ENCODE measurements at regions not wholly inside any gene's neighbourhood (a gene's known extent, or its start where the extent isn't known, plus 50 kb on each side); places are given as distances from the start of the nearest gene placed in this dataset.

DNA sequence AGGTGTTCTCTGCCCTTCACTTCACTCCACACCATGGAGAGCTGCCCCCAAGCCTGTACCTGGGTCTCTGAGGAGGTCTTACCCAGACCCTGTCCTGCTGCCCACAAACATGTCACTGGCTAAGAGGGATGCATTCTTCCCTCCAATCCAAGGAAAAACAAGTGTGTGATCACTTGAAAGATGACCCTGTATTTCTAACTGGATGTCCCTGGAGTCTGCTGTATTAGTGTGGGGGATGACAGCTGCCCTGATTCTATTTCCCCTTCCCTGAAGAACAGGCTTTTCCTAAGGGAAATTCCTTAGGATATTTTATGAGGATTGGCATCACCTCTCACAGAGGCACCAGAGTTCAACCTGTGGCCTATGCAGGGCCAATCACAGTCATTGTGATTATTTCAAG is 55.0 kb upstream of the GATA2 start:
- no peak overlapping the region for H3K4me3 ChIP-seq (ENCODE audit: low read depth in 1 of 2, low read length in 2 of 2)
- H3K9ac ChIP-seq (ENCODE audit: low read depth, low read length) = no peak overlapping the region
- H3K4me2 ChIP-seq (ENCODE audit: insufficient read depth, low read length) = no peak overlapping the region
- ATAC-seq (ENCODE audit: insufficient read depth, low read depth) (no peak), DNase-seq (no peak)
- no peaks in the 10 kb centered on the region for H4K20me1 ChIP-seq (ENCODE audit: insufficient read depth, low read length)
- H3K27me3 ChIP-seq (ENCODE audit: insufficient read depth, low read length, poor library complexity) = no peaks in the 10 kb centered on the region
- no peak overlapping the region for H3K27ac ChIP-seq (ENCODE audit: low read length)
- no peak overlapping the region for H2AFZ ChIP-seq (ENCODE audit: low read depth, low read length)
- no peaks in the 10 kb centered on the region for H3K9me3 ChIP-seq (ENCODE audit: insufficient read depth, low read length, severe bottlenecking)
- H3K79me2 ChIP-seq (ENCODE audit: insufficient read depth, low read length) = no peaks in the 10 kb centered on the region
- no peaks in the 10 kb centered on the region for H3K4me1 ChIP-seq (ENCODE audit: insufficient read depth, low read length)
- no peaks in the 10 kb centered on the region for H3K36me3 ChIP-seq (ENCODE audit: insufficient read depth, low read length)
- TF ChIP-seq, protein P1, sequence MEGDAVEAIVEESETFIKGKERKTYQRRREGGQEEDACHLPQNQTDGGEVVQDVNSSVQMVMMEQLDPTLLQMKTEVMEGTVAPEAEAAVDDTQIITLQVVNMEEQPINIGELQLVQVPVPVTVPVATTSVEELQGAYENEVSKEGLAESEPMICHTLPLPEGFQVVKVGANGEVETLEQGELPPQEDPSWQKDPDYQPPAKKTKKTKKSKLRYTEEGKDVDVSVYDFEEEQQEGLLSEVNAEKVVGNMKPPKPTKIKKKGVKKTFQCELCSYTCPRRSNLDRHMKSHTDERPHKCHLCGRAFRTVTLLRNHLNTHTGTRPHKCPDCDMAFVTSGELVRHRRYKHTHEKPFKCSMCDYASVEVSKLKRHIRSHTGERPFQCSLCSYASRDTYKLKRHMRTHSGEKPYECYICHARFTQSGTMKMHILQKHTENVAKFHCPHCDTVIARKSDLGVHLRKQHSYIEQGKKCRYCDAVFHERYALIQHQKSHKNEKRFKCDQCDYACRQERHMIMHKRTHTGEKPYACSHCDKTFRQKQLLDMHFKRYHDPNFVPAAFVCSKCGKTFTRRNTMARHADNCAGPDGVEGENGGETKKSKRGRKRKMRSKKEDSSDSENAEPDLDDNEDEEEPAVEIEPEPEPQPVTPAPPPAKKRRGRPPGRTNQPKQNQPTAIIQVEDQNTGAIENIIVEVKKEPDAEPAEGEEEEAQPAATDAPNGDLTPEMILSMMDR (IDR thresholded peaks at IDR 0.05; ENCODE audit: borderline replicate concordance, extremely low read depth, low read length, poor library complexity, severe bottlenecking) = no peak
- no peak for TF ChIP-seq EZH2 (IDR thresholded peaks at IDR 0.05; ENCODE audit: borderline replicate concordance, low read depth, low read length, severe bottlenecking)

DNA sequence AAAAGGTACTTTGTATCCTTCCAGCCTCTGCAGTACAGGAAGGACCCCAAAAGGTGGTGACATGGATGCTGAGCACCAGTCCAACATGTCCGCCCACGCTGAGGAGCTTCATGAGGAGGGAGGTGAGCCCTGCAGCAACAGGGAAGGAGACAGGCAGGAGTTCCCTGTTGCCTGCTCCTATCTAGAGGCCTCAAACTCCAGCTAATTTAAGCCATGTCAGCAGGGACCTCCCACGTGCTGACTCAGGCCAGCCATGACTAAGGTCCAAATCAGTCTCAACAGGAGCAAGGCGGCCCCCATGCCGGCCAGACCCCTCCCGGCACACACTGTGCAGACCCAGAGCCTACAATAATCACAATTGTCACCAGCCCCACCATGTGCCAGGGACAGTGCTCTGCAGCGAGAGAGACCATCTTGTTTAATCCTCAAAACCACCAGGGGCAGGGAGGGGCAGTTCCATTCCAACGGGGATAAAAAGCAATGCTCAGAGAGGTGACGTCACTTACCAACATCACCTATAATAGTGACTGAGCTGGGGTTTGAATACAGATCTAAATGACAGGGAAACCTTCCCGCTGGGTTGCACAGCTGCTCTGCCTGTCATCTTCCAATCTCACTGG is 54.5 kb upstream of the GATA2 start:
- no peak overlapping the region for H3K27ac ChIP-seq (ENCODE audit: low read length)
- H4K20me1 ChIP-seq (ENCODE audit: insufficient read depth, low read length) = no peaks in the 10 kb centered on the region
- no peaks in the 10 kb centered on the region for H3K79me2 ChIP-seq (ENCODE audit: insufficient read depth, low read length)
- no peak for TF ChIP-seq EZH2 (IDR thresholded peaks at IDR 0.05; ENCODE audit: borderline replicate concordance, low read depth, low read length, severe bottlenecking)
- TF ChIP-seq, protein P1 (IDR thresholded peaks at IDR 0.05; ENCODE audit: borderline replicate concordance, extremely low read depth, low read length, poor library complexity, severe bottlenecking) = no peak
- no peak overlapping the region for H3K4me2 ChIP-seq (ENCODE audit: insufficient read depth, low read length)
- no peak overlapping the region for H3K9ac ChIP-seq (ENCODE audit: low read depth, low read length)
- DNase-seq = no peak
- no peak overlapping the region for H3K4me3 ChIP-seq (ENCODE audit: low read depth in 1 of 2, low read length in 2 of 2)
- ATAC-seq (ENCODE audit: insufficient read depth, low read depth) = no peak
- no peaks in the 10 kb centered on the region for H3K9me3 ChIP-seq (ENCODE audit: insufficient read depth, low read length, severe bottlenecking)
- H3K4me1 ChIP-seq (ENCODE audit: insufficient read depth, low read length) = no peaks in the 10 kb centered on the region
- H3K27me3 ChIP-seq (ENCODE audit: insufficient read depth, low read length, poor library complexity) = no peaks in the 10 kb centered on the region
- no peaks in the 10 kb centered on the region for H3K36me3 ChIP-seq (ENCODE audit: insufficient read depth, low read length)
- no peak overlapping the region for H2AFZ ChIP-seq (ENCODE audit: low read depth, low read length)

DNA sequence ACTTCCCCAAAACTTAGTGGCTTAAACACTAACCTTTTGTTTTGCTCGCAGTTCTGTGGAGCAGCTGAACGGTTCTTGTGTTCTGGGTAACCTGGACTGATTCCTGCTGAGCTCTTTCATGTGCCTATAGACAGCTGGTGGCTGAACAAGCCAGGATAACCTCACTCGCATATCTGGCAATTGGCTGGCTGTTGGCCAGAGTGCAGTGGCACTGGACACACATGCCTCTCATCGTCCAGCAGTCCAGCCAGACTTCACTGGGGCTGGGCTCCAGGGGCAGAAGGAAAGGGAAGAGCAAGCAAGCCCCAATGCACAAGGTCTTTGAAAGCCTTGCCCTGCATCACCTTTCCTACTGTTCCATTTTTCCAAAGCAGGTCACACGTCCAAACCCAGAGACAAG is 53.6 kb upstream of the GATA2 start:
- Histone ChIP-seq H3K4me1 (ENCODE audit: insufficient read depth, low read length) (no peaks in the 10 kb centered on the region), H3K4me3 (ENCODE audit: low read depth in 1 of 2, low read length in 2 of 2) (no peak overlapping the region), H3K27me3 (ENCODE audit: insufficient read depth, low read length, poor library complexity) (no peaks in the 10 kb centered on the region), H2AFZ (ENCODE audit: low read depth, low read length) (no peak overlapping the region), H3K36me3 (ENCODE audit: insufficient read depth, low read length) (no peaks in the 10 kb centered on the region), H3K4me2 (ENCODE audit: insufficient read depth, low read length) (no peak overlapping the region), H3K79me2 (ENCODE audit: insufficient read depth, low read length) (no peaks in the 10 kb centered on the region), H3K27ac (ENCODE audit: low read length) (no peak overlapping the region), H3K9ac (ENCODE audit: low read depth, low read length) (no peak overlapping the region), H3K9me3 (ENCODE audit: insufficient read depth, low read length, severe bottlenecking) (no peaks in the 10 kb centered on the region), H4K20me1 (ENCODE audit: insufficient read depth, low read length) (no peaks in the 10 kb centered on the region)
- DNase-seq (no peak), ATAC-seq (ENCODE audit: insufficient read depth, low read depth) (no peak)
- TF ChIP-seq EZH2 (IDR thresholded peaks at IDR 0.05; ENCODE audit: borderline replicate concordance, low read depth, low read length, severe bottlenecking) = no peak
- TF ChIP-seq, protein P1 (IDR thresholded peaks at IDR 0.05; ENCODE audit: borderline replicate concordance, extremely low read depth, low read length, poor library complexity, severe bottlenecking) = no peak
